Activated CD4-positive, alpha-beta T cell treated with anti-CD3 and anti-CD28 coated beads, Interleukin-2, Interleukin-6, amounts not matched to agents 100 ng/mL and 50 ng/mL, durations not matched to agents 16 hours and 8 hours (primary cell): ENCODE measurements at regions not wholly inside any gene's neighbourhood (a gene's known extent, or its start where the extent isn't known, plus 50 kb on each side); places are given as distances from the start of the nearest gene placed in this dataset.
A peak's percentile ranks its signal among the peaks of the same experiment; 100 is the strongest.
"Not testable (repeated sequence)": the region's sequence is repeated elsewhere in the genome, so short reads cannot be mapped to it uniquely, and the experiment has no call there.

Source experiments
- DNase-seq: peaks from one replicate; pipeline ENCODE4 v3.0.0-alpha.2; 2020

GRCh38 chr7:81029511-81029910, 110.7 kb upstream of the SEMA3C start:
- DNase-seq, result no peak

GRCh38 chr7:81025360-81025759, 106.5 kb upstream of the SEMA3C start:
- no peak for DNase-seq

GRCh38 chr7:81014908-81015307, 96.1 kb upstream of the SEMA3C start:
- no peak for DNase-seq

GRCh38 chr7:81014266-81014665, 95.4 kb upstream of the SEMA3C start:
- peak; percentile 28 for DNase-seq

- DNase-seq, result peak; percentile 1
Measured at GRCh38 chr7:81013083-81013817, 94.4 kb upstream of the SEMA3C start.

GRCh38 chr7:81008901-81009300, 90.0 kb upstream of the SEMA3C start:
- DNase-seq, result no peak

- no peak for DNase-seq
Measured at GRCh38 chr7:81007051-81007450, 88.2 kb upstream of the SEMA3C start.

GRCh38 chr7:81005254-81005653, 86.4 kb upstream of the SEMA3C start:
- DNase-seq, result no peak

- DNase-seq, result no peak
Measured at GRCh38 chr7:81004098-81004497, 85.2 kb upstream of the SEMA3C start.

- DNase-seq, result no peak
Measured at GRCh38 chr7:81003326-81003725, 84.5 kb upstream of the SEMA3C start.

GRCh38 chr7:81002421-81002820, 83.6 kb upstream of the SEMA3C start:
- no peak for DNase-seq

- no peak for DNase-seq
Measured at GRCh38 chr7:80999771-81000170, 80.9 kb upstream of the SEMA3C start.

- no peak for DNase-seq
Measured at GRCh38 chr7:80999100-80999499, 80.2 kb upstream of the SEMA3C start.

- no peak for DNase-seq
Measured at GRCh38 chr7:80997841-80998240, 79.0 kb upstream of the SEMA3C start.

GRCh38 chr7:80996236-80996635, 77.4 kb upstream of the SEMA3C start:
- DNase-seq, result not testable (repeated sequence)

GRCh38 chr7:80991654-80992053, 72.8 kb upstream of the SEMA3C start:
- DNase-seq, result no peak

GRCh38 chr7:80984619-80985018, 65.8 kb upstream of the SEMA3C start:
- no peak for DNase-seq

GRCh38 chr7:80981405-80981804, 62.6 kb upstream of the SEMA3C start:
- no peak for DNase-seq

- no peak for DNase-seq
Measured at GRCh38 chr7:80977751-80978150, 58.9 kb upstream of the SEMA3C start.

GRCh38 chr7:80974396-80975358, 55.8 kb upstream of the SEMA3C start:
- no peak for DNase-seq

GRCh38 chr7:80971225-80971624, 52.4 kb upstream of the SEMA3C start:
- DNase-seq, result no peak
